Gastroesophageal sphincter (tissue), 4 donors: ENCODE measurements at regions not wholly inside any gene's neighbourhood (a gene's known extent, or its start where the extent isn't known, plus 50 kb on each side); places are given as distances from the start of the nearest gene placed in this dataset.

Experiments used
- ATAC-seq: fragments of 150-250 bp; one replicate; pipeline ENCODE4 v1.9.1; 2016; ENCODE audit warnings: mild to moderate bottlenecking, moderate library complexity
- H3K27ac ChIP-seq, 4 donors: fragments of 200-600 bp; sonication (generic) in 3 of 4; 1 replicate in 3 of 4; 2 replicates in 1 of 4; pipeline ENCODE4 v1.5.1; 2016 to 2019
- H3K27me3 ChIP-seq: fragments of 200-600 bp; sonication (generic); one replicate; pipeline ENCODE4 v1.5.1; 2019
- H3K36me3 ChIP-seq, 2 donors: fragments of 200-600 bp; sonication (generic); one replicate each; pipeline ENCODE4 v1.5.1; 2019; ENCODE audit warnings: control low read depth in 1 of 2
- H3K4me1 ChIP-seq, 3 donors: fragments of 200-600 bp; sonication (generic); 1 replicate in 2 of 3; 2 replicates in 1 of 3; pipeline ENCODE4 v1.5.1; 2016 to 2019; ENCODE audit warnings: control low read depth in 2 of 3
- H3K4me3 ChIP-seq, 2 donors: fragments of 200-600 bp; sonication (generic); one replicate each; pipeline ENCODE4 v1.5.1; 2019; ENCODE audit warnings: mild to moderate bottlenecking in 1 of 2, moderate library complexity in 1 of 2
- H3K9me3 ChIP-seq, 3 donors: fragments of 200-600 bp; sonication (generic); one replicate each; pipeline ENCODE4 v1.5.1; 2017 to 2019; ENCODE audit warnings: control low read depth in 2 of 3
- EP300 ChIP-seq: sonication (generic); formaldehyde crosslinking; IDR thresholded peaks from one replicate; pipeline ENCODE4 v1.6.1; 2017; ENCODE audit warnings: antibody characterized with exemption, mild to moderate bottlenecking
- POLR2A ChIP-seq, 2 donors: fragments of 450-650 bp; IDR thresholded peaks; one replicate each; pipeline ENCODE4 v1.6.1; 2017; ENCODE audit warnings: antibody characterized with exemption in 2 of 2, mild to moderate bottlenecking in 2 of 2, moderate library complexity in 1 of 2
- POLR2AphosphoS5 ChIP-seq: sonication (generic); formaldehyde crosslinking; IDR thresholded peaks from one replicate; pipeline ENCODE4 v1.6.1; 2017; ENCODE audit warnings: antibody characterized with exemption
- WGBS, 2 donors: methylation state at CpG; one replicate each; pipeline ENCODE4 v1.1.5; 2018; ENCODE audit warnings: low coverage in 1 of 2; 5-methylcytosine and 5-hydroxymethylcytosine counted together
- TF ChIP-seq, protein P1 (sequence below), 4 experiments: fragments of 200-600 bp in 2 of 4; fragments of 450-650 bp in 2 of 4; sonication (generic) in 1 of 4; IDR thresholded peaks; one replicate each; pipeline ENCODE4 v1.5.1; 2017 to 2019; ENCODE audit warnings: antibody characterized with exemption in 4 of 4, mild to moderate bottlenecking in 2 of 4, moderate library complexity in 2 of 4

DNA sequence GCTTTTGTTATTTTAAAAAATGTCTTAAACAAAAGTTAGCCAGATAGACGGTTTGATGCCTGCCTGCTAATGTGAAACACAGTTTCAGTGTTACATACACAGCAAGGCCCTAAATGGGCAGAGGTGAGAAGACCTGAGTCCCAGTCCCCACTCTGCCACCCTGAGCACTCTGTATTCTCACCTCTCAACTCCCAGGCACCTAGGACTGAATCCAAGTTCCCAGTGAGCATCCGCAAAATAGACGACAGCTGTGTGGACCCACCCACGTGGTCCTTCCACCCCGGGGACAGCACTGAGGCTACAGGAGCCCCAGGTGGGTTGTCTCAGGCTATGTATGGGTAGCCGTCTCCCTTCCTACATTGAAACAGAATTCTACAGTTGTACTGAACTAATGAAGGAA is 111.5 kb downstream of the RPL27A start:
- Histone ChIP-seq H3K9me3 (no peaks in the 10 kb centered on the region), H3K36me3 (peaks cover 0 to 7% of the 10 kb centered on the region in 2 donors), H3K4me3 (no peak overlapping the region), H3K4me1 (peaks cover 17 to 99% (median 24%) of the 10 kb centered on the region in 3 donors), H3K27ac (peak overlapping the region; percentile 11 to 73 (median 60)), H3K27me3 (no peaks in the 10 kb centered on the region)
- ATAC-seq = no peak
- TF ChIP-seq, protein P1, sequence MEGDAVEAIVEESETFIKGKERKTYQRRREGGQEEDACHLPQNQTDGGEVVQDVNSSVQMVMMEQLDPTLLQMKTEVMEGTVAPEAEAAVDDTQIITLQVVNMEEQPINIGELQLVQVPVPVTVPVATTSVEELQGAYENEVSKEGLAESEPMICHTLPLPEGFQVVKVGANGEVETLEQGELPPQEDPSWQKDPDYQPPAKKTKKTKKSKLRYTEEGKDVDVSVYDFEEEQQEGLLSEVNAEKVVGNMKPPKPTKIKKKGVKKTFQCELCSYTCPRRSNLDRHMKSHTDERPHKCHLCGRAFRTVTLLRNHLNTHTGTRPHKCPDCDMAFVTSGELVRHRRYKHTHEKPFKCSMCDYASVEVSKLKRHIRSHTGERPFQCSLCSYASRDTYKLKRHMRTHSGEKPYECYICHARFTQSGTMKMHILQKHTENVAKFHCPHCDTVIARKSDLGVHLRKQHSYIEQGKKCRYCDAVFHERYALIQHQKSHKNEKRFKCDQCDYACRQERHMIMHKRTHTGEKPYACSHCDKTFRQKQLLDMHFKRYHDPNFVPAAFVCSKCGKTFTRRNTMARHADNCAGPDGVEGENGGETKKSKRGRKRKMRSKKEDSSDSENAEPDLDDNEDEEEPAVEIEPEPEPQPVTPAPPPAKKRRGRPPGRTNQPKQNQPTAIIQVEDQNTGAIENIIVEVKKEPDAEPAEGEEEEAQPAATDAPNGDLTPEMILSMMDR (IDR thresholded peaks at IDR 0.05) = no peak
- no peak for TF ChIP-seq POLR2A (IDR thresholded peaks at IDR 0.05)
- TF ChIP-seq EP300 = no peak
- TF ChIP-seq POLR2AphosphoS5 = no peak
- 19 to 27% methylated on average over 1 to 3 of the region's 6 CpGs for WGBS, 2 donors

DNA sequence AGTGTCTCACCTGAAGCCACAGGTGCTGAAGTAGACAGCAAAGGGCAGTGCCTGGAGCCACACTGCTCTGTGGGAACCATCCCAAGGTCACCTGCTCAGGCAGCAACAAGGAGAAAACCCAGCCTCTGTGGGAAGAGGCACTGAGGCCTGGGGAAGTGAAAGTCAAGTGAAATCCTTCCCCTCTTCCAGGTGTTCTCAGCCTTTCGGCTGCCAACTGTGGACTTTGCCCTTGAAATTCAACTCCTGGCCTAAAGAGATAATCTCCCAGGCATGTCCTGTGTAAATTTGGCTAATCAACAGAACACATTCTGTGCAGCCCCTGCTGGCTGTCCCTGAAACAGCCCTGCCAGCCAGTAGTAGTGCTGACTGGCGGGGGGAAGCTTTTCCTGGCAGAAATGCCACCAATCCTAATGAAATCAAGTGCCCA is 112.1 kb downstream of the RPL27A start:
- TF ChIP-seq, protein P1 (IDR thresholded peaks at IDR 0.05) = peak in 3 of 4 experiments; percentile 24 to 39 (median 30)
- TF ChIP-seq EP300 = no peak
- Histone ChIP-seq H3K27me3 (no peaks in the 10 kb centered on the region), H3K4me1 (peaks cover 17 to 99% (median 24%) of the 10 kb centered on the region in 3 donors), H3K4me3 (no peak overlapping the region), H3K27ac (peak overlapping the region; percentile 11 to 73 (median 60)), H3K9me3 (no peaks in the 10 kb centered on the region), H3K36me3 (peaks cover 0 to 7% of the 10 kb centered on the region in 2 donors)
- no peak for ATAC-seq
- WGBS, 2 donors = no CpG with 5 or more reads among the region's 2 CpGs

DNA sequence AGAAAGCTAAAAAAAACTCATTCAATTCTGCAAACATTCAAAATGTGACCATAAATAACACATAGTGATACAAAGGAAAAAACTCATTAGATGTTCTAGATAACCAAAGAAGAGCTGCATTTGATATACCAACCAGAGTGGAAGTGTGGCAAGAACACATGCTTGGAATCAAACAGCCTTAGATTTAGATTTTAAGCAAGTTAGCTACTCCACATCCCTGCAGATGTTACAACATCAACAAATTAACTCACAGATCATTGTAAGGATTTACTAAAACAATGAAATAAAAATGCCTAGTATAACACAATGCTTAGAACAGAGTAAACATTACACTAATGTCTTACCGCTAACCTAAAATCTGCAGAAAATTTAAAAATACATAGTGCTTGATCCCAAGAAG is 114.0 kb upstream of the AKIP1 start:
- no peaks in the 10 kb centered on the region for H3K27me3 ChIP-seq
- peaks cover 0 to 7% of the 10 kb centered on the region in 2 donors for H3K36me3 ChIP-seq
- no peaks in the 10 kb centered on the region for H3K9me3 ChIP-seq
- no peak overlapping the region for H3K4me3 ChIP-seq
- no peak for ATAC-seq
- peaks cover 26 to 99% (median 30%) of the 10 kb centered on the region in 3 donors for H3K4me1 ChIP-seq
- TF ChIP-seq, protein P1 (IDR thresholded peaks at IDR 0.05) = no peak
- TF ChIP-seq POLR2AphosphoS5 = no peak
- TF ChIP-seq EP300 = no peak
- no peak for TF ChIP-seq POLR2A (IDR thresholded peaks at IDR 0.05)
- H3K27ac ChIP-seq = peak overlapping the region in 1 of 4 donors; percentile 58
- 0% methylated on average over 1 of the region's 1 CpG for WGBS, 2 donors

DNA sequence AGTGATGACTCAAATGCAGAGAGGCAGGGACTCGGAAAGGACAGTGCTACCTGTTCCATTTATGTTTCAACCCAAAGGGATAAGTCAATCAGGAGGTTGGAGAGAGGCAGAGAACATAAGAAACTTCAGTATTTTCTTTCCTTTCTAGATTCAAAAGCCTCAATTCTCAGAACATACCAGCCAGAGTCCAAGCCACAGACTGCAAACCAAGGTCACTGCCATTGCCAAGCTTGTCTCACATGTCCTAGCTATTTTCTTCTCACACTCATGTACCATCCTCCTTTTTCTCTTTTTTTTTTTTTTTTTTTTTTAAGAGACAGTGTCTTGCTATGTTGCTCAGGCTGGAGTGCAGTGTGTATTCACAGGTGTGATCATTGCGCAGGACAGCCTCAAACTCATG is 111.7 kb upstream of the AKIP1 start:
- TF ChIP-seq POLR2A (IDR thresholded peaks at IDR 0.05) = no peak
- no peak for TF ChIP-seq EP300
- TF ChIP-seq, protein P1 (IDR thresholded peaks at IDR 0.05) = no peak
- no peak for TF ChIP-seq POLR2AphosphoS5
- H3K9me3 ChIP-seq = no peaks in the 10 kb centered on the region
- H3K36me3 ChIP-seq = peaks cover 0 to 7% of the 10 kb centered on the region in 2 donors
- WGBS, 2 donors = 80 to 91% methylated on average over 2 of the region's 2 CpGs
- no peak overlapping the region for H3K4me3 ChIP-seq
- H3K4me1 ChIP-seq = peaks cover 18 to 99% (median 25%) of the 10 kb centered on the region in 3 donors
- no peaks in the 10 kb centered on the region for H3K27me3 ChIP-seq
- ATAC-seq = no peak
- peak overlapping the region; percentile 13 to 94 (median 36) for H3K27ac ChIP-seq

DNA sequence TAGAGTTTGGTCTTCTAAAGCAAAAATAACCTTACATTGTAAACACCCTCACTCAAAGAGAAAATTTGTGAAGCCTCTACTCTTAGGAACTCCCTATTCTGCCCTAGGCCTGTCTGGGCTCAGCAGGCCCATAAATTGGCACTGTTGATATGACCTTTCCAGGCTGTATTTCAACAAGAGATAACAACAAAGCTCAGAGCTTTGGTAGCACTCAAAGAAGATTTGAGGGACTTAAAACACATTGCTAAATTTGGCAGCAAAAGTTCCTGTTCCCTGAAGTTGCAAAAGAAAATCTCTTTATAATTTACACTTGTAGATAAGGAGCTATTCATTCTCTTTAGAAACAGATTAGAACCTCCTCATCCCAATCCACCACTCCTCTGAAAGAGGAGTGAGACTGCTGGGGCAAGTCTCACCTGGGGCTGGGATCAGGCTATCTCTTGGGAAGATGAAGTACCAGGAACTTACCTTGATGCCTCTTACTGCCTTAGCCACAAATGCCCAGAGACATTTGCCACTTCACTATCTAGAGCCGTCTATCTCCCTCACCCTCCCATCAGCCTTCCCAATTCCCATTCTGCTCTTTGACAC is 110.4 kb upstream of the AKIP1 start:
- Histone ChIP-seq H3K4me1 (peaks cover 11 to 99% (median 30%) of the 10 kb centered on the region in 3 donors), H3K27me3 (no peaks in the 10 kb centered on the region), H3K27ac (peak overlapping the region; percentile 2 to 94 (median 46)), H3K9me3 (no peaks in the 10 kb centered on the region), H3K36me3 (no peaks in the 10 kb centered on the region), H3K4me3 (no peak overlapping the region)
- ATAC-seq = no peak
- TF ChIP-seq EP300 (no peak), POLR2AphosphoS5 (peak; percentile 42)
- TF ChIP-seq, protein P1 (IDR thresholded peaks at IDR 0.05) = no peak
- WGBS, 2 donors = 0 to 50% methylated on average over 1 of the region's 1 CpG
